Neural cell (in vitro differentiated cells): ENCODE measurements at regions not wholly inside any gene's neighbourhood (a gene's known extent, or its start where the extent isn't known, plus 50 kb on each side); places are given as distances from the start of the nearest gene placed in this dataset.

ENCODE experiments used
- H2AFZ ChIP-seq: fragments of 200-600, 300-800 bp; sonication (generic), shearing (Covaris generic); 2 replicates; pipeline ENCODE4 v1.6.0; 2014; ENCODE audit warnings: low read depth, mild to moderate bottlenecking, antibody characterized with exemption, low read length, moderate library complexity
- H3F3A ChIP-seq: fragments of 200-600 bp; shearing (Covaris generic); 2 replicates; pipeline ENCODE4 v1.6.1; 2016; ENCODE audit warnings: mild to moderate bottlenecking, moderate library complexity, mixed read lengths, antibody characterized with exemption, low read length; ENCODE audit not compliant: insufficient read depth, poor library complexity, severe bottlenecking
- H3K27ac ChIP-seq: fragments of 200-600, 300-800 bp; sonication (generic), shearing (Covaris generic); 2 replicates; pipeline ENCODE4 v1.5.1; 2014; ENCODE audit warnings: mild to moderate bottlenecking, low read length, moderate library complexity
- H3K27me3 ChIP-seq: fragments of 300-800, 200-600 bp; sonication (generic), shearing (Covaris generic); 2 replicates; pipeline ENCODE4 v1.6.0; 2014; ENCODE audit warnings: mild to moderate bottlenecking, low read depth, low read length, moderate library complexity; ENCODE audit not compliant: insufficient read depth
- H3K36me3 ChIP-seq: fragments of 300-800, 200-600 bp; sonication (generic), shearing (Covaris generic); 2 replicates; pipeline ENCODE4 v1.5.1; 2014; ENCODE audit warnings: mild to moderate bottlenecking, antibody characterized with exemption, low read length, moderate library complexity; ENCODE audit not compliant: insufficient read depth
- H3K4me2 ChIP-seq: fragments of 300-800, 200-600 bp; sonication (generic), shearing (Covaris generic); 2 replicates; pipeline ENCODE4 v1.6.0; 2014; ENCODE audit warnings: mild to moderate bottlenecking, low read length
- H3K4me3 ChIP-seq: fragments of 300-800, 200-600 bp; sonication (generic), shearing (Covaris generic); 2 replicates; pipeline ENCODE4 v1.5.1; 2014; ENCODE audit warnings: mild to moderate bottlenecking, low read length, moderate library complexity
- H3K79me2 ChIP-seq: fragments of 200-600 bp; shearing (Covaris generic); replicated peaks from 2 replicates; pipeline ENCODE4 v1.6.0; 2014; ENCODE audit warnings: mild to moderate bottlenecking, low read length, moderate library complexity; ENCODE audit not compliant: insufficient read depth
- H3K9ac ChIP-seq: fragments of 300-800, 200-600 bp; sonication (generic), shearing (Covaris generic); 2 replicates; pipeline ENCODE4 v1.6.1; 2016; ENCODE audit warnings: mild to moderate bottlenecking, low read length, mixed read lengths
- H3K9me2 ChIP-seq: fragments of 200-600 bp; shearing (Covaris generic); 2 replicates; pipeline ENCODE4 v1.6.1; 2016; ENCODE audit warnings: mild to moderate bottlenecking, low read length, mixed read lengths; ENCODE audit not compliant: insufficient read depth
- H3K9me3 ChIP-seq: fragments of 200-600, 300-800 bp; sonication (generic), shearing (Covaris generic); 2 replicates; pipeline ENCODE4 v1.6.1; 2016; ENCODE audit warnings: mild to moderate bottlenecking, mixed run types, low read length, moderate library complexity, mixed read lengths
- H4K20me1 ChIP-seq: fragments of 200-600 bp; shearing (Covaris generic); 2 replicates; pipeline ENCODE4 v1.6.1; 2016; ENCODE audit warnings: mild to moderate bottlenecking, mixed run types; ENCODE audit not compliant: insufficient read depth
- CTCF ChIP-seq: fragments of 450-650 bp; IDR thresholded peaks from 2 replicates; pipeline ENCODE4 v1.5.1; 2014; ENCODE audit warnings: antibody characterized with exemption, mild to moderate bottlenecking, moderate library complexity; ENCODE audit not compliant: poor library complexity, severe bottlenecking
- EP300 ChIP-seq: fragments of 450-650 bp; conservative IDR thresholded peaks from 2 replicates; pipeline ENCODE4 v1.6.1; 2014; ENCODE audit warnings: antibody characterized with exemption, mild to moderate bottlenecking, moderate library complexity; ENCODE audit not compliant: poor library complexity, severe bottlenecking
- EZH2 ChIP-seq: fragments of 200-600, 300-800 bp; shearing (Covaris generic), sonication (generic); IDR thresholded peaks from 2 replicates; pipeline ENCODE4 v1.6.1; 2014; ENCODE audit warnings: antibody characterized with exemption, low read length, borderline replicate concordance, mild to moderate bottlenecking; ENCODE audit not compliant: insufficient read depth, poor library complexity, severe bottlenecking
- MXI1 ChIP-seq: fragments of 450-650 bp; conservative IDR thresholded peaks from 2 replicates; pipeline ENCODE4 v1.6.1; 2014; ENCODE audit warnings: antibody characterized with exemption, mild to moderate bottlenecking; ENCODE audit not compliant: poor library complexity, severe bottlenecking
- POLR2AphosphoS5 ChIP-seq: IDR thresholded peaks from 2 replicates; pipeline ENCODE4 v1.6.1; 2012
- RAD21 ChIP-seq: fragments of 450-650 bp; conservative IDR thresholded peaks from 2 replicates; pipeline ENCODE4 v1.6.1; 2014; ENCODE audit warnings: antibody characterized with exemption, mild to moderate bottlenecking, moderate library complexity
- REST ChIP-seq: IDR thresholded peaks from 2 replicates; pipeline ENCODE4 v1.6.1; 2012; ENCODE audit warnings: borderline replicate concordance
- SMC3 ChIP-seq: fragments of 450-650 bp; conservative IDR thresholded peaks from 2 replicates; pipeline ENCODE4 v1.6.1; 2014; ENCODE audit warnings: antibody characterized with exemption, mild to moderate bottlenecking, moderate library complexity; ENCODE audit not compliant: poor library complexity
- TAF1 ChIP-seq: IDR thresholded peaks from 2 replicates; pipeline ENCODE4 v1.6.1; 2012; ENCODE audit warnings: low read depth

- no peak overlapping the region for H2AFZ ChIP-seq
- no peaks in the 10 kb centered on the region for H3K36me3 ChIP-seq
- no peaks in the 10 kb centered on the region for H3K79me2 ChIP-seq
- no peaks in the 10 kb centered on the region for H4K20me1 ChIP-seq
- no peaks in the 10 kb centered on the region for H3F3A ChIP-seq
- H3K27me3 ChIP-seq, result no peaks in the 10 kb centered on the region
- H3K9ac ChIP-seq, result no peak overlapping the region
- TF ChIP-seq EZH2, result no peak
- TF ChIP-seq SMC3, result no peak
- TF ChIP-seq RAD21, result no peak
- no peak for TF ChIP-seq CTCF
- TF ChIP-seq REST, result no peak
- no peak for TF ChIP-seq MXI1
- TF ChIP-seq TAF1, result no peak
- TF ChIP-seq POLR2AphosphoS5, result no peak
- no peak for TF ChIP-seq EP300
- H3K4me3 ChIP-seq, result no peak overlapping the region
- H3K4me2 ChIP-seq, result no peak overlapping the region
- no peak overlapping the region for H3K27ac ChIP-seq
- no peaks in the 10 kb centered on the region for H3K9me3 ChIP-seq
- no peaks in the 10 kb centered on the region for H3K9me2 ChIP-seq
These were observed 106.9 kb upstream of the SERP2 start for GRCh38 chr13:44266772-44267171.

GRCh38 chr13:44267203-44267602, 106.4 kb upstream of the SERP2 start:
- Histone ChIP-seq H4K20me1 (no peaks in the 10 kb centered on the region), H3K4me2 (no peak overlapping the region), H3K9me3 (no peaks in the 10 kb centered on the region), H3F3A (no peaks in the 10 kb centered on the region), H3K36me3 (no peaks in the 10 kb centered on the region), H2AFZ (no peak overlapping the region), H3K9ac (no peak overlapping the region), H3K79me2 (no peaks in the 10 kb centered on the region), H3K27me3 (no peaks in the 10 kb centered on the region), H3K4me3 (no peak overlapping the region), H3K9me2 (no peaks in the 10 kb centered on the region), H3K27ac (no peak overlapping the region)
- no peak for TF ChIP-seq POLR2AphosphoS5
- TF ChIP-seq EP300, result no peak
- no peak for TF ChIP-seq TAF1
- TF ChIP-seq RAD21, result no peak
- TF ChIP-seq REST, result no peak
- TF ChIP-seq EZH2, result no peak
- TF ChIP-seq CTCF, result no peak
